ENCODE measurements at regions not wholly inside any gene's neighbourhood (a gene's known extent, or its start where the extent isn't known, plus 50 kb on each side); places are given as distances from the start of the nearest gene placed in this dataset.

DNA sequence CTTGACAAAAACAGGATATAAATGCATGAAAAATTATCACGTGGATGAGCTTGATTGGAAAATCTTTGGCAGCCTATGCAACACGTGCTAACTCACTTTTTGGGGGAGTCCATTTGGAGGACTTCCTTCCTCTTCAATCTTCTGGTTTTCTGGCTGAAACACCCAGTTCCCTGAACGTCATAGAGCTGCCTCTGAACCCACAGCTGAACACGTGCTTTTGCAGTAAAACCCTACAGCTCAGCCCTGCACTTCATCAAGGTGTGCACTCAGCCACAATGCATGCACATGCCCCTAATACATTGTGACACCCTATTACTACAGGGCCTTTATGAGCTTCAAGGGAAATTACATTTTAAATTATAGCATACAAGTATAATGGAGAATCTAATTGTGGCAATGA lies 808.7 kb upstream of the AUTS2 start:
- Histone ChIP-seq H3F3A (ENCODE audit: control insufficient read depth, insufficient read depth) (no peaks in the 10 kb centered on the region), H3K9me2 (replicated peaks; ENCODE audit: control insufficient read depth, low read length) (no peaks in the 10 kb centered on the region), H4K20me1 (ENCODE audit: control insufficient read depth, insufficient read depth, low read depth, low read length) (no peaks in the 10 kb centered on the region), H3K4me1 (ENCODE audit: control insufficient read depth, low read length) (no peaks in the 10 kb centered on the region), H3K79me2 (ENCODE audit: control insufficient read depth, low read length) (no peaks in the 10 kb centered on the region), H3K27me3 (ENCODE audit: control insufficient read depth, low read length) (no peaks in the 10 kb centered on the region), H3K9me3 (ENCODE audit: control insufficient read depth, insufficient read depth, low read length) (no peaks in the 10 kb centered on the region), H3K36me3 (ENCODE audit: control insufficient read depth, low read length) (no peaks in the 10 kb centered on the region), H3K4me3 (ENCODE audit: low read length) (no peak overlapping the region), H3K27ac (ENCODE audit: low read depth, low read length) (no peak overlapping the region), H3K4me2 (ENCODE audit: low read length) (no peak overlapping the region)
- TF ChIP-seq EZH2phosphoT487 (IDR thresholded peaks at IDR 0.05; ENCODE audit: borderline replicate concordance, low read length), result no peak
- TF ChIP-seq, protein P1, sequence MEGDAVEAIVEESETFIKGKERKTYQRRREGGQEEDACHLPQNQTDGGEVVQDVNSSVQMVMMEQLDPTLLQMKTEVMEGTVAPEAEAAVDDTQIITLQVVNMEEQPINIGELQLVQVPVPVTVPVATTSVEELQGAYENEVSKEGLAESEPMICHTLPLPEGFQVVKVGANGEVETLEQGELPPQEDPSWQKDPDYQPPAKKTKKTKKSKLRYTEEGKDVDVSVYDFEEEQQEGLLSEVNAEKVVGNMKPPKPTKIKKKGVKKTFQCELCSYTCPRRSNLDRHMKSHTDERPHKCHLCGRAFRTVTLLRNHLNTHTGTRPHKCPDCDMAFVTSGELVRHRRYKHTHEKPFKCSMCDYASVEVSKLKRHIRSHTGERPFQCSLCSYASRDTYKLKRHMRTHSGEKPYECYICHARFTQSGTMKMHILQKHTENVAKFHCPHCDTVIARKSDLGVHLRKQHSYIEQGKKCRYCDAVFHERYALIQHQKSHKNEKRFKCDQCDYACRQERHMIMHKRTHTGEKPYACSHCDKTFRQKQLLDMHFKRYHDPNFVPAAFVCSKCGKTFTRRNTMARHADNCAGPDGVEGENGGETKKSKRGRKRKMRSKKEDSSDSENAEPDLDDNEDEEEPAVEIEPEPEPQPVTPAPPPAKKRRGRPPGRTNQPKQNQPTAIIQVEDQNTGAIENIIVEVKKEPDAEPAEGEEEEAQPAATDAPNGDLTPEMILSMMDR (IDR thresholded peaks at IDR 0.05; ENCODE audit: low read depth, low read length, poor library complexity, severe bottlenecking), result no peak

DNA sequence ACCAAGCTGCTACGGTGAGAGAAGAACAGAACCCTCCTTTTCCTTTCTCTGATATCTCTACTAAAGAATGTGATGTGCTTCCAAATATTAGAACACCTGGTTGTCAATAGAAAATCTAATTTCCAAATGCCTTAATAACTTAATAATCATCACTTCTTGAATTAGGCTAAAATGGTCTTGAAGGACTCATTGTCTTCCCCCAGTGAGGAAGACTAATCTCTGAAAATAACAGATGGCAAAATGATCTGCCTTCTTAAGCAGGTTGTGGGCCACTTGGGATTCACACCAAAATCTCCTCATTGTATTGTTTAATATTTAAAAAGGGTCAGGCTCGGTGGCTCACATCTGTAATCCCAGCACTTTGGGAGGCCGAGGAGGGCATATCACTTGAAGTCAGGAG lies 805.9 kb upstream of the AUTS2 start:
- H3K4me2 ChIP-seq (ENCODE audit: low read length), result no peak overlapping the region
- no peaks in the 10 kb centered on the region for H3K9me3 ChIP-seq (ENCODE audit: control insufficient read depth, insufficient read depth, low read length)
- H4K20me1 ChIP-seq (ENCODE audit: control insufficient read depth, insufficient read depth, low read depth, low read length), result no peaks in the 10 kb centered on the region
- H3K9me2 ChIP-seq (replicated peaks; ENCODE audit: control insufficient read depth, low read length), result no peaks in the 10 kb centered on the region
- H3K36me3 ChIP-seq (ENCODE audit: control insufficient read depth, low read length), result no peaks in the 10 kb centered on the region
- H3F3A ChIP-seq (ENCODE audit: control insufficient read depth, insufficient read depth), result no peaks in the 10 kb centered on the region
- H3K4me1 ChIP-seq (ENCODE audit: control insufficient read depth, low read length), result no peaks in the 10 kb centered on the region
- no peak overlapping the region for H3K27ac ChIP-seq (ENCODE audit: low read depth, low read length)
- no peak overlapping the region for H3K4me3 ChIP-seq (ENCODE audit: low read length)
- H3K27me3 ChIP-seq (ENCODE audit: control insufficient read depth, low read length), result no peaks in the 10 kb centered on the region
- H3K79me2 ChIP-seq (ENCODE audit: control insufficient read depth, low read length), result no peaks in the 10 kb centered on the region
- no peak for TF ChIP-seq EZH2phosphoT487 (IDR thresholded peaks at IDR 0.05; ENCODE audit: borderline replicate concordance, low read length)
- TF ChIP-seq, protein P1 (IDR thresholded peaks at IDR 0.05; ENCODE audit: low read depth, low read length, poor library complexity, severe bottlenecking), result no peak

DNA sequence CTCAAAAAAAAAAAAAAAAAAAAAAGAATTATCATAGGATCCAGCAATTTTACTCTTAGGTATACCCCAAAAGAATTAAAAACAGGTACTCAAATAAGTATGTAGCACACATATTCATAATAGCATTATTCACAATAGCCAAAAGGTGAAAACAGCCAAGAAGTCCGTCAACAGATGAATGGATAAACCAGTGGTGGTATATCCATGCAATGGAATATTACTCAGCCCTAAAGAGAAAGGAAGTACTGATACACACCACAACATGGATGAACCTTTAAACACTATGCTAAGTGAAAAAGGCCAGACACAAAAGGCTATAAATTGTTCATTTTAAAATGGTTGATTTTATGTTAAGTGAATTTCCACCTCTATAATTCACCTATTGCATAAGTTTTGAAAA lies 804.8 kb upstream of the AUTS2 start:
- Histone ChIP-seq H3K27me3 (ENCODE audit: control insufficient read depth, low read length) (no peaks in the 10 kb centered on the region), H3K4me2 (ENCODE audit: low read length) (no peak overlapping the region), H4K20me1 (ENCODE audit: control insufficient read depth, insufficient read depth, low read depth, low read length) (no peaks in the 10 kb centered on the region), H3K9me2 (replicated peaks; ENCODE audit: control insufficient read depth, low read length) (no peaks in the 10 kb centered on the region), H3K36me3 (ENCODE audit: control insufficient read depth, low read length) (no peaks in the 10 kb centered on the region), H3F3A (ENCODE audit: control insufficient read depth, insufficient read depth) (no peaks in the 10 kb centered on the region), H3K9me3 (ENCODE audit: control insufficient read depth, insufficient read depth, low read length) (peaks cover 2% of the 10 kb centered on the region; the same call in 1 of the 2 replicates), H3K4me3 (ENCODE audit: low read length) (no peak overlapping the region), H3K27ac (ENCODE audit: low read depth, low read length) (no peak overlapping the region), H3K79me2 (ENCODE audit: control insufficient read depth, low read length) (no peaks in the 10 kb centered on the region), H3K4me1 (ENCODE audit: control insufficient read depth, low read length) (no peaks in the 10 kb centered on the region)
- no peak for TF ChIP-seq EZH2phosphoT487 (IDR thresholded peaks at IDR 0.05; ENCODE audit: borderline replicate concordance, low read length)
- TF ChIP-seq, protein P1 (IDR thresholded peaks at IDR 0.05; ENCODE audit: low read depth, low read length, poor library complexity, severe bottlenecking), result no peak

DNA sequence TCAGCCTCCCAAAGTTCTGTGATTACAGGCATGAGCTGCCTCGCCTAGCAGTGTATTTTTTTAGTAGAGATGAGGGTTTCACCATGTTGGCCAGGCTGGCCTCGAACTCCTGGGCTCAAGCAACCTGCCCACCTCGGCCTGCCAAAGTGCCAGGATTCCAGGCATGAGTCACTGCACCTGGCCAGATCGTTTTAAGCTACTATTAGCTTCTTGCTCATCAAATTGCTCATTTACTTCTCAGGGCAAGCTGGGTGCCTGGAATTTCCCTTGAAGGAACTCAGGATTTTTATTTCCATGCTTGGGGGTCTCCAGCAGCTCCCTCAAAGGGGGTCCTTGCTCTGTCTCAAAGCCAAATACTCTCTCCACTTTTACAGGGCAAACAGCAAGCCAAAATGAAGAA lies 798.0 kb upstream of the AUTS2 start:
- H3K9me2 ChIP-seq (replicated peaks; ENCODE audit: control insufficient read depth, low read length), result no peaks in the 10 kb centered on the region

More for the DNA sequence above, 798.0 kb upstream of the AUTS2 start:
- peaks cover 8% of the 10 kb centered on the region; the same call in 1 of the 2 replicates for H3K9me3 ChIP-seq (ENCODE audit: control insufficient read depth, insufficient read depth, low read length)
- no peaks in the 10 kb centered on the region for H3K4me1 ChIP-seq (ENCODE audit: control insufficient read depth, low read length)
- H3K27ac ChIP-seq (ENCODE audit: low read depth, low read length), result no peak overlapping the region
- H3K79me2 ChIP-seq (ENCODE audit: control insufficient read depth, low read length), result no peaks in the 10 kb centered on the region
- H3K27me3 ChIP-seq (ENCODE audit: control insufficient read depth, low read length), result no peaks in the 10 kb centered on the region
- no peaks in the 10 kb centered on the region for H3K36me3 ChIP-seq (ENCODE audit: control insufficient read depth, low read length)
- no peaks in the 10 kb centered on the region for H3F3A ChIP-seq (ENCODE audit: control insufficient read depth, insufficient read depth)
- TF ChIP-seq, protein P1 (IDR thresholded peaks at IDR 0.05; ENCODE audit: low read depth, low read length, poor library complexity, severe bottlenecking), result no peak
- TF ChIP-seq EZH2phosphoT487 (IDR thresholded peaks at IDR 0.05; ENCODE audit: borderline replicate concordance, low read length), result no peak
- H4K20me1 ChIP-seq (ENCODE audit: control insufficient read depth, insufficient read depth, low read depth, low read length), result no peaks in the 10 kb centered on the region
- no peak overlapping the region for H3K4me2 ChIP-seq (ENCODE audit: low read length)
- H3K4me3 ChIP-seq (ENCODE audit: low read length), result no peak overlapping the region

Measured in DOHH2 (cell line).